NCI-H1930 (cell line): ENCODE measurements at regions not wholly inside any gene's neighbourhood (a gene's known extent, or its start where the extent isn't known, plus 50 kb on each side); places are given as distances from the start of the nearest gene placed in this dataset.
"Not testable (repeated sequence)": the region's sequence is repeated elsewhere in the genome, so short reads cannot be mapped to it uniquely, and the experiment has no call there.

ENCODE experiments used
- DNase-seq, 2 experiments: peaks; one replicate each; lab custom pipeline; 2025; lab: John Stamatoyannopoulos, UW

- peak in 1 of 2 experiments; percentile 15 for DNase-seq
Measured at GRCh38 chr4:141346144-141346543, 125.4 kb downstream of the ZNF330 start.

GRCh38 chr4:141347684-141348083, 127.0 kb downstream of the ZNF330 start:
- no peak for DNase-seq

GRCh38 chr4:141348125-141348524, 127.4 kb downstream of the ZNF330 start:
- DNase-seq: no peak

GRCh38 chr4:141348573-141348972, 127.9 kb downstream of the ZNF330 start:
- DNase-seq: no peak

GRCh38 chr4:141349236-141349635, 128.5 kb downstream of the ZNF330 start:
- DNase-seq: no peak

- DNase-seq: no peak
Measured at GRCh38 chr4:141350122-141350905, 129.6 kb downstream of the ZNF330 start.

GRCh38 chr4:141352331-141352730, 131.6 kb downstream of the ZNF330 start:
- DNase-seq: no peak

- DNase-seq: no peak
Measured at GRCh38 chr4:141352909-141353525, 132.3 kb downstream of the ZNF330 start.

GRCh38 chr4:141356321-141356962, 135.7 kb downstream of the ZNF330 start:
- no peak for DNase-seq

- DNase-seq: no peak
Measured at GRCh38 chr4:141356963-141357335, 136.3 kb downstream of the ZNF330 start.

GRCh38 chr4:141368241-141368640, 147.5 kb downstream of the ZNF330 start:
- not testable (repeated sequence) for DNase-seq

GRCh38 chr4:141371206-141371605, 150.5 kb downstream of the ZNF330 start:
- no peak for DNase-seq

GRCh38 chr4:141375855-141376254, 155.2 kb downstream of the ZNF330 start:
- no peak for DNase-seq

- no peak for DNase-seq
Measured at GRCh38 chr4:141376769-141377168, 156.1 kb downstream of the ZNF330 start.

GRCh38 chr4:141387299-141387698, 166.6 kb downstream of the ZNF330 start:
- no peak for DNase-seq

GRCh38 chr4:141388481-141388880, 167.8 kb downstream of the ZNF330 start:
- no peak for DNase-seq

GRCh38 chr4:141389649-141390048, 169.0 kb downstream of the ZNF330 start:
- no peak for DNase-seq

- DNase-seq: no peak
Measured at GRCh38 chr4:141390571-141390970, 169.9 kb downstream of the ZNF330 start.

GRCh38 chr4:141391293-141391692, 170.6 kb downstream of the ZNF330 start:
- no peak for DNase-seq

- DNase-seq: no peak
Measured at GRCh38 chr4:141391771-141392170, 171.1 kb downstream of the ZNF330 start.

GRCh38 chr4:141395246-141395830, 174.6 kb downstream of the ZNF330 start:
- no peak for DNase-seq

GRCh38 chr4:141395919-141396318, 175.2 kb downstream of the ZNF330 start:
- no peak for DNase-seq

- DNase-seq: no peak
Measured at GRCh38 chr4:141402712-141403111, 182.0 kb downstream of the ZNF330 start.
